ENCODE measurements at regions not wholly inside any gene's neighbourhood (a gene's known extent, or its start where the extent isn't known, plus 50 kb on each side); places are given as distances from the start of the nearest gene placed in this dataset.

DNA sequence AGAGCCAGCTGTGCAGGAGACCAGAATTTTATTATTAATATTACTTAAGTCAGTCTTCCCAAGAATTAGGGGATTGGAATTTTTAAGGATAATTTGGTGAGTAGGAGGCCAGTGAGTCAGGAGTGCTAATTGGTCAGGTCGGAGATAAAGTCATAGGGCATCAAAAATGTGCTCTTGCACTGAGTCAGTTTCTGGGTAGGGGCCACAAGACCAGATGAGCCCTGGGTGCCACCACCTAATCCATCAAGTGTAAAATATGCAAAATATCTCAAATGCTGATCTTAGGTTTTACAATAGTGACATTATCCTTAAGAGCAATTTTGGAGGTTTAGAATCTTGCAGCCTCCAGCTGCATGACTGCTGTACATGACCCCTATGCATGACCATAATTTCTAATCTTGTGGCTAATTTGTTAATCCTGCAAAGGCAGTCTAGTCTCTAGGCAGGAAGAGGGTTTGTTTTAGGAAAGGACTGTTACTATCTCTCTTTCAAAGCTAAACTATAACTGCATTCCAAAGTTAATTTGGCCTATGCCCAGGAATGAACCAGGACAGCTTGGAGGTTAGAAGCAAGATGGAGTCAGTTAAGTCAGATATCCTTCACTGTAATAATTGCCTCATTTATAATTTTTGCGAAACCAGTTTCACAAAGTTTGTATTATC lies 215.9 kb downstream of the RNF152 start:
- ChIA-PET POLR2A (no interaction called here), CTCF (no interaction called here)
- DNase-seq (ENCODE audit: low read depth, low spot score), result peak; percentile 12
- TF ChIP-seq, protein P1, sequence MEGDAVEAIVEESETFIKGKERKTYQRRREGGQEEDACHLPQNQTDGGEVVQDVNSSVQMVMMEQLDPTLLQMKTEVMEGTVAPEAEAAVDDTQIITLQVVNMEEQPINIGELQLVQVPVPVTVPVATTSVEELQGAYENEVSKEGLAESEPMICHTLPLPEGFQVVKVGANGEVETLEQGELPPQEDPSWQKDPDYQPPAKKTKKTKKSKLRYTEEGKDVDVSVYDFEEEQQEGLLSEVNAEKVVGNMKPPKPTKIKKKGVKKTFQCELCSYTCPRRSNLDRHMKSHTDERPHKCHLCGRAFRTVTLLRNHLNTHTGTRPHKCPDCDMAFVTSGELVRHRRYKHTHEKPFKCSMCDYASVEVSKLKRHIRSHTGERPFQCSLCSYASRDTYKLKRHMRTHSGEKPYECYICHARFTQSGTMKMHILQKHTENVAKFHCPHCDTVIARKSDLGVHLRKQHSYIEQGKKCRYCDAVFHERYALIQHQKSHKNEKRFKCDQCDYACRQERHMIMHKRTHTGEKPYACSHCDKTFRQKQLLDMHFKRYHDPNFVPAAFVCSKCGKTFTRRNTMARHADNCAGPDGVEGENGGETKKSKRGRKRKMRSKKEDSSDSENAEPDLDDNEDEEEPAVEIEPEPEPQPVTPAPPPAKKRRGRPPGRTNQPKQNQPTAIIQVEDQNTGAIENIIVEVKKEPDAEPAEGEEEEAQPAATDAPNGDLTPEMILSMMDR (IDR thresholded peaks at IDR 0.05; ENCODE audit: insufficient read depth, low read length, missing control alignments), result no peak
- H3K4me3 ChIP-seq (ENCODE audit: low read depth, low read length), result no peak overlapping the region

DNA sequence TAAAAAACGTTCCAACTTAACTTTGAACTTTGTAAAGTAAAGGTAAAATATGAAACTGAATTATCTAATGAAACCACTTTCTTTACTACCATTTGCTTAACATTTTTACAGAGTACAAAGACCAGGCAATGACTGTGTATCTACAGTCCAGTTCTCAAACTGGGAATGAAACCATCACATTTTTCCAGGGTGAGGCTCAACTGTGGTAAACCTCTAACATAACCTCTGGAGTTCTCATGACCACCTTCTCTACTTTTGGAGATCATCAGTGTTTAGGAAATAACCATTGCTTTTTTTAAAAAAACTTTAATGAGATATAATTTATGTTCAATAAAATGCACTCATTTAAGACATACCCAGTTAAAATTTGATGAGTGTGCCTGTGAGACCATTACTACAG lies 223.5 kb downstream of the RNF152 start:
- no peak overlapping the region for H3K4me3 ChIP-seq (ENCODE audit: low read depth, low read length)
- TF ChIP-seq, protein P1 (IDR thresholded peaks at IDR 0.05; ENCODE audit: insufficient read depth, low read length, missing control alignments), result no peak
- peak; percentile 23 for DNase-seq (ENCODE audit: low read depth, low spot score)
- ChIA-PET POLR2A (no interaction called here), CTCF (no interaction called here)

DNA sequence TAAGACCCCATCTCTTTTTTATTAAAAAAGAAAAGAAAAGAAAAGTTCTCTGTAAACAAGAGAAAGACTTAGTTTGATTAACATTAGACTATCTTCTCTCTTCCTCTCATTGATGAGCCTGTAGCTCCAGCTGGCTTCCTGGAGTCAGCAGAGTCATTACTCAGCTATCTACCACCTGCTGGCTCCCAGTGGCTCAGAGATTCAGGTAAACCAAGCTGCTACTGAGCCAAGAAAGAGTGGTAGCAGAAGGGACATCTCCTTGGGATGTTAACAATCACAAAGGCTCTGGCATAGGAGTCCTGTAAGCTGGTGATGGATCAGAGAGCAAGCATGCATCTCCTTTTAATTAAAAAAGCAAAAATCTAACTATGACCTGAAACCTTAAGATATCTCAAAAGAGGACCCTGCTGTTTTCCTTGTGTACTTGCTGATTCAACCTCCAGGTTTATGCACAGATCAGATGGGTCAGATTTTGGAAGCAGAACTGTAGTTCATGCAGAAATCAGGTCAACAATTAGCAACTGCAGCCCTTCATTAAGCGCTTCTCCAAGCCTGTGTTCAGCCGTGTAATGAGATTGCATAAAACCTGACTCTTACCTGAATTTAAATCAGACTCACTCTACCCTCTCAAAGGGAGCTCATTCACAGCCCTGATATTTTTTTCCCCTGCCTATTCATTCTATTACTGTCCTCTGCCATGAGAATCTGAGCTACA lies 225.8 kb downstream of the RNF152 start:
- POLR2A ChIA-PET, result no interaction called here
- H3K4me3 ChIP-seq (ENCODE audit: low read depth, low read length), result no peak overlapping the region
- TF ChIP-seq, protein P1 (IDR thresholded peaks at IDR 0.05; ENCODE audit: insufficient read depth, low read length, missing control alignments), result no peak
- CTCF ChIA-PET, result interaction anchor here (0.7 kb wide), 1 partner anchor 14 kb away, joined by 3 read pairs; no protein-coding TSS in a partner anchor
- no peak for DNase-seq (ENCODE audit: low read depth, low spot score)

DNA sequence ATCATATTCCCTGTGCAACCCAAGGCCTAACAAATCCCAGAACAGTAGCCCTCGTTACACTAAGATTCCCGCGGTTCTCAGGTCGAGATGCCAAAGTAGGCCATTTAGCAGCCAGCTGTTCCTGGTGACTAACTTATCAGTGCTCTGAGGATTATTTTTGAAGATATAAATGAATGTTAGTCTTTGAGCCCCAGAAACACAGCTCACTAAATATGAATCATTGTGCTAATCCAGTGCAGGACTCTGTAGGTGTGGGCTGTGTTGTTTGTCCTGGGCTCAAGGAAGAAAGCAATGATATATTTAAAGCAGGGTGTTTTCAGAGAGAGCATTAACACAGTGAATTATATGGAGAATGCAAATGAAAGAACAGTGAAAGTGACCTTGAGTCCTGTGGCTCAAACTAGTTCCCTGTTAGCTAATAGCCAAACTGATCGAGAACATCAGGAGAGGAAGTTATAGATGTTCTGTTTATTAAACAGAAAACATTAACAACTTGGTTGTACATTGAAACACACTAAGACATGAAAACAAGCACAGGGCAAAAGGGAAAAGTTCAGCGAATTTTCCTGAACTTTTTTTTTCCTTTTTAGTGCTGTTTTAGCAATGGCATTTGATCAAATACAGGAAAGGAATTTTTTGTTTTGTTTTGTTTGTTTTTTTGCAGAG lies 228.3 kb downstream of the RNF152 start:
- TF ChIP-seq, protein P1 (IDR thresholded peaks at IDR 0.05; ENCODE audit: insufficient read depth, low read length, missing control alignments), result no peak
- ChIA-PET POLR2A (no interaction called here), CTCF (interaction anchor here (0.7 to 1.3 kb wide), 3 partner anchors 28 to 229 kb away, joined by 3 read pairs; no protein-coding TSS in a partner anchor)
- DNase-seq (ENCODE audit: low read depth, low spot score), result no peak
- no peak overlapping the region for H3K4me3 ChIP-seq (ENCODE audit: low read depth, low read length)

DNA sequence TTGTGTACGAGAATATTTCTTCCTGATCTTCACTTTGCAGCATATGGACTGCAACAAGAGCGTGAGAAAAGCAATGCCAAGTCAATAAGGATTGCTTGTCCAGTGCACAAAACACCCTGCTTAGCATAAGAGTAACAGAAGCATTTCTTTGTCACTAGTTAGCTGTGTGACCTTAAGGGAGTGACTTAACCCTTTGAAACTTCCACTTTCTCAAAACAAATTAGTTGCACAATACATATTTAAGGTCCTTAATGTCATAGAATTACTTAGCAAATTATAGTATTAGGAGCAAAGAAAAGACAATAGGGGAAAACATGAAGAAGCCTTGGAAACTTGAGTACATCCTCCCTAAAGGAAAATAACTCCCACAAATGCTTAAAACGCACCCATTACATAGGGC lies 230.1 kb downstream of the RNF152 start:
- ChIA-PET POLR2A (no interaction called here), CTCF (no interaction called here)
- H3K4me3 ChIP-seq (ENCODE audit: low read depth, low read length), result no peak overlapping the region

More for the DNA sequence above, 230.1 kb downstream of the RNF152 start:
- no peak for DNase-seq (ENCODE audit: low read depth, low spot score)
- TF ChIP-seq, protein P1 (IDR thresholded peaks at IDR 0.05; ENCODE audit: insufficient read depth, low read length, missing control alignments), result no peak

Data from AG04449 (cell line).